CD4-positive, alpha-beta T cell (primary cell): ENCODE measurements at regions not wholly inside any gene's neighbourhood (a gene's known extent, or its start where the extent isn't known, plus 50 kb on each side); places are given as distances from the start of the nearest gene placed in this dataset.

Source experiments
- ATAC-seq: fragments of 200-7000 bp; cut with Tn5 transposase; one replicate; pipeline ENCODE4 v1.10.0; 2022; ENCODE audit warnings: mild to moderate bottlenecking; ENCODE audit not compliant: poor library complexity
- CTCF ChIA-PET: fragments of 350-600 bp; sonication (Branson Sonifier 250); formaldehyde crosslinking; loops from one replicate; lab custom pipeline; 2021; ENCODE audit warnings: antibody characterized with exemption, inconsistent platforms; lab: Charles Lee
- POLR2A ChIA-PET: fragments of 350-600 bp; sonication (Branson Sonifier 250); formaldehyde crosslinking; loops from one replicate; lab custom pipeline; 2021; ENCODE audit warnings: antibody characterized with exemption, inconsistent platforms; lab: Charles Lee
- DNase-seq, 14 experiments: peaks; one replicate each; pipeline ENCODE4 v3.0.0-alpha.2; 2013 to 2020; ENCODE audit warnings: mixed read lengths in 2 of 14
- H3K27ac ChIP-seq, 2 donors: one replicate each; pipeline versions ENCODE4 v1.5.1 to v1.7.0; 2013; ENCODE audit warnings: low read length in 2 of 2, low read depth in 1 of 2, mild to moderate bottlenecking in 1 of 2
- H3K27me3 ChIP-seq, 2 experiments: 1 replicate in 1 of 2; 2 replicates in 1 of 2; pipeline versions ENCODE4 v1.6.1 to v1.7.0; 2013; ENCODE audit warnings: low read length in 2 of 2, control low read depth in 1 of 2, mild to moderate bottlenecking in 1 of 2, moderate library complexity in 1 of 2; ENCODE audit not compliant: insufficient read depth in 2 of 2, control insufficient read depth in 1 of 2
- H3K36me3 ChIP-seq: one replicate; pipeline ENCODE4 v1.6.1; 2013; ENCODE audit warnings: low read length, control low read depth; ENCODE audit not compliant: insufficient read depth
- H3K4me1 ChIP-seq: one replicate; pipeline ENCODE4 v1.6.1; 2013; ENCODE audit warnings: low read length, control low read depth; ENCODE audit not compliant: insufficient read depth
- H3K4me3 ChIP-seq: one replicate; pipeline ENCODE4 v1.5.1; 2013; ENCODE audit warnings: mild to moderate bottlenecking, low read length, moderate library complexity
- H3K9me3 ChIP-seq, 2 experiments: 1 replicate in 1 of 2; 2 replicates in 1 of 2; pipeline versions ENCODE4 v1.6.1 to v1.7.0; 2013; ENCODE audit warnings: low read length in 2 of 2, mild to moderate bottlenecking in 2 of 2, control low read depth in 1 of 2, moderate library complexity in 1 of 2; ENCODE audit not compliant: control insufficient read depth in 1 of 2, insufficient read depth in 1 of 2
- H3K27ac Mint-ChIP-seq: one replicate; pipeline ENCODE4 v1.8.0; 2020; ENCODE audit warnings: mixed read lengths
- H3K27me3 Mint-ChIP-seq: one replicate; pipeline ENCODE4 v1.8.0; 2021; ENCODE audit warnings: mixed read lengths
- H3K36me3 Mint-ChIP-seq: one replicate; pipeline ENCODE4 v1.8.0; 2021; ENCODE audit warnings: low read depth, mixed read lengths
- H3K4me1 Mint-ChIP-seq: one replicate; pipeline ENCODE4 v1.8.0; 2021; ENCODE audit warnings: low read depth, mixed read lengths
- H3K4me3 Mint-ChIP-seq: one replicate; pipeline ENCODE4 v1.8.0; 2020; ENCODE audit warnings: mild to moderate bottlenecking, mixed read lengths
- H3K9me3 Mint-ChIP-seq: one replicate; pipeline ENCODE4 v1.8.0; 2020; ENCODE audit warnings: mixed read lengths
- intact Hi-C, 2 experiments: fragments of 100-400 bp; cut with DNase I in 1 of 2; cut with micrococcal nuclease in 1 of 2; formaldehyde crosslinking; loops; one replicate each; pipeline versions ENCODE4 v1.15.1 to v1.9.0; 2023 to 2025; cut with DNase I, micrococcal nuclease
- TF ChIP-seq, protein P1 (sequence below): fragments of 200-600 bp; IDR thresholded peaks from one replicate; pipeline ENCODE4 v1.8.0; 2022; ENCODE audit warnings: antibody characterized with exemption, mild to moderate bottlenecking

- no peaks in the 10 kb centered on the region for H3K9me3 ChIP-seq
- H3K27ac Mint-ChIP-seq: no peak overlapping the region
- no peak overlapping the region for H3K27ac ChIP-seq
- intact Hi-C loops: no loop called here
- ChIA-PET CTCF (interaction anchor here (1.5 kb wide), 1 partner anchor 12 kb away, joined by 3 read pairs; no protein-coding TSS in a partner anchor), POLR2A (interaction anchor here (0.7 kb wide), 1 partner anchor 296 kb away, joined by 3 read pairs; no protein-coding TSS in a partner anchor)
- H3K4me3 ChIP-seq: no peak overlapping the region
- ATAC-seq (no peak), DNase-seq (no peak)
- no peaks in the 10 kb centered on the region for H3K36me3 ChIP-seq
- no peak overlapping the region for H3K4me3 Mint-ChIP-seq
- H3K27me3 Mint-ChIP-seq: peaks cover 69% of the 10 kb centered on the region
- H3K36me3 Mint-ChIP-seq: no peaks in the 10 kb centered on the region
- TF ChIP-seq, protein P1, sequence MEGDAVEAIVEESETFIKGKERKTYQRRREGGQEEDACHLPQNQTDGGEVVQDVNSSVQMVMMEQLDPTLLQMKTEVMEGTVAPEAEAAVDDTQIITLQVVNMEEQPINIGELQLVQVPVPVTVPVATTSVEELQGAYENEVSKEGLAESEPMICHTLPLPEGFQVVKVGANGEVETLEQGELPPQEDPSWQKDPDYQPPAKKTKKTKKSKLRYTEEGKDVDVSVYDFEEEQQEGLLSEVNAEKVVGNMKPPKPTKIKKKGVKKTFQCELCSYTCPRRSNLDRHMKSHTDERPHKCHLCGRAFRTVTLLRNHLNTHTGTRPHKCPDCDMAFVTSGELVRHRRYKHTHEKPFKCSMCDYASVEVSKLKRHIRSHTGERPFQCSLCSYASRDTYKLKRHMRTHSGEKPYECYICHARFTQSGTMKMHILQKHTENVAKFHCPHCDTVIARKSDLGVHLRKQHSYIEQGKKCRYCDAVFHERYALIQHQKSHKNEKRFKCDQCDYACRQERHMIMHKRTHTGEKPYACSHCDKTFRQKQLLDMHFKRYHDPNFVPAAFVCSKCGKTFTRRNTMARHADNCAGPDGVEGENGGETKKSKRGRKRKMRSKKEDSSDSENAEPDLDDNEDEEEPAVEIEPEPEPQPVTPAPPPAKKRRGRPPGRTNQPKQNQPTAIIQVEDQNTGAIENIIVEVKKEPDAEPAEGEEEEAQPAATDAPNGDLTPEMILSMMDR: no peak
- no peaks in the 10 kb centered on the region for H3K4me1 Mint-ChIP-seq
- H3K4me1 ChIP-seq: no peaks in the 10 kb centered on the region
- no peaks in the 10 kb centered on the region for H3K9me3 Mint-ChIP-seq
- H3K27me3 ChIP-seq: peaks cover 22 to 39% of the 10 kb centered on the region in 2 experiments
Measured at GRCh38 chr1:42046761-42047507, 106.3 kb upstream of the GUCA2B start.

- Histone ChIP-seq H3K9me3 (no peaks in the 10 kb centered on the region), H3K4me1 (no peaks in the 10 kb centered on the region), H3K4me3 (no peak overlapping the region), H3K27ac (no peak overlapping the region), H3K36me3 (no peaks in the 10 kb centered on the region), H3K27me3 (peaks cover 8 to 13% of the 10 kb centered on the region in 2 experiments)
- Mint-ChIP-seq H3K9me3 (no peaks in the 10 kb centered on the region), H3K4me3 (no peak overlapping the region), H3K27ac (no peak overlapping the region), H3K4me1 (no peaks in the 10 kb centered on the region), H3K36me3 (no peaks in the 10 kb centered on the region), H3K27me3 (peaks cover 43% of the 10 kb centered on the region)
- intact Hi-C loops: no loop called here
- TF ChIP-seq, protein P1: no peak
- ChIA-PET POLR2A (no interaction called here), CTCF (no interaction called here)
- ATAC-seq (no peak), DNase-seq (no peak)
Measured at GRCh38 chr1:42044346-42044745, 108.9 kb upstream of the GUCA2B start.

DNA sequence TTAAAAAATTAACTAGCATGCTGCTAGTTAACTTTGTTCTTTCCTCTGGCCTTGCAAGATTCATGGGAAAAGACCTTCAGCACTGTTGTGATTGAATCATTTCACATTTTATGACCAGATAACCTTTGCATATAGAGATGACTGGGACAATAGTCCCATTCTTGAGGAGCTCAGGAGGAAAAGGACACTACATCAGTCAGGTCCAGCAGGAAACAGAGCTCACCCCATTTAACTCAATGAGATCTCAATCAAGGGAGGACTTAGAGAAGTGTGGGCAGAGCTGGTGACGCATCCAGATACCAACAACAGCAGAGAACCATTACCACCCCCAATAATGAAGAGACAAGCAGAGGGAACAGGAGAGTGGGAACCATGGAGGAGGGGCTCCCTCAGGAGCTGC lies 109.4 kb upstream of the GUCA2B start:
- POLR2A ChIA-PET: no interaction called here
- TF ChIP-seq, protein P1: no peak
- ATAC-seq: no peak

More for the DNA sequence above, 109.4 kb upstream of the GUCA2B start:
- Histone ChIP-seq H3K36me3 (no peaks in the 10 kb centered on the region), H3K27me3 (peaks cover 4 to 9% of the 10 kb centered on the region in 2 experiments), H3K4me1 (no peaks in the 10 kb centered on the region), H3K9me3 (no peaks in the 10 kb centered on the region), H3K4me3 (no peak overlapping the region), H3K27ac (no peak overlapping the region)
- H3K4me1 Mint-ChIP-seq: no peaks in the 10 kb centered on the region
- CTCF ChIA-PET: interaction anchor here (0.8 kb wide), 1 partner anchor 9 kb away, joined by 3 read pairs; no protein-coding TSS in a partner anchor
- H3K9me3 Mint-ChIP-seq: no peaks in the 10 kb centered on the region
- intact Hi-C loops: no loop called here
- peaks cover 38% of the 10 kb centered on the region for H3K27me3 Mint-ChIP-seq
- H3K4me3 Mint-ChIP-seq: no peak overlapping the region
- H3K27ac Mint-ChIP-seq: no peak overlapping the region
- no peak for DNase-seq
- no peaks in the 10 kb centered on the region for H3K36me3 Mint-ChIP-seq
